ENCODE measurements at regions not wholly inside any gene's neighbourhood (a gene's known extent, or its start where the extent isn't known, plus 50 kb on each side); places are given as distances from the start of the nearest gene placed in this dataset.

DNA sequence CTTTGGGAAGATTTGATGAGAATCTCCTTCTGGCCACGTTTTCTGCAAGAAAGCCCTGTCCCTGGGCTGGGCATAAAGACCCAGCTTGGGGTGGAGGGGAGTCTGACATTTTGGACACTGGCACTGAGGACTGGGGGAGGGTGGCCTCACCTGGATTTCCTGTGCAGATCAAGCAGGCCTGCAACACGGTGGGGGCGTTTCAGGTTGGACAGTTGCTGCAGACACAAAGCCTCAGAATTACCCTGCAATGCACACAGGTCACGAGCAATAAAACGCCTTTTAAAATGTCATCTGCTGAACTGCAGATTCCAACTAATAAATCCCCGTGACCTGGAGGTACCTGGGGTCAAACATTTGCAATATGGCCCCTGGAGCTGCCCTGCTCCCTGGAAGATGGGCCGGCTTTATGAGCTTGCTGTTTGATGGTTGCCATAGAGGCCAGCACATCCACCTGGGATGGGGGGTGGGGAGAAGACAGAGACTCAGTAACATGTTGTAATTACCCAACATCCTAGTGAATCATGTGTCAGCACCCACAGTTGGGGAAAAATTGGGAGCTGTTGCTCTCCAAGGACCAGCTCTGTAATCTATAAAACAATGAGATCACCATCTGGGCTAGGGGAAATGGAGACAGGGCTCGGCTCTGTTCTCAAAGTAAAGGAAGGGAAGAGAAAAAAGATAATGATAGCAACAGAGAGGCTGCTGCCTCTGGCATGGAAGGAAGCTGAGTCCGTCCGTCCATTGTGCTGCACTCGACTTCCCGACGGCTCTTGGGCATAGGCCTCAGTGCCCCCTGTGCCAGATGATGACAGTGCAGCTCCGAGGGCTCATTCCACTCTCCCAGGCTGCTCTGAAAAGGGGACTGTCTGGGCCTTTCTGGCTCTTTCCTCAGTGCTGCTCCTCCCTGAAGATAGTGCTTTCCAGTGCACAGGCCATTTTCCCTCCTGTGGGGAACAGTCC, 340.3 kb downstream of the CYRIA start:
- Histone ChIP-seq H3K9ac (ENCODE audit: low read length) (no peak overlapping the region), H3K27me3 (ENCODE audit: control insufficient read depth in 1 of 2, insufficient read depth in 2 of 2, low read length in 2 of 2) (no peaks in the 10 kb centered on the region), H3K27ac (ENCODE audit: low read depth, low read length) (no peak overlapping the region), H3K4me3 (ENCODE audit: low read depth in 1 of 2, low read length in 2 of 2) (no peak overlapping the region), H3K9me3 (ENCODE audit: low read length) (no peaks in the 10 kb centered on the region), H3K36me3 (ENCODE audit: insufficient read depth, low read length) (no peaks in the 10 kb centered on the region), H3K4me1 (ENCODE audit: insufficient read depth, low read length) (no peaks in the 10 kb centered on the region)

- Histone ChIP-seq H3K4me3 (ENCODE audit: low read depth in 1 of 2, low read length in 2 of 2) (no peak overlapping the region), H3K9me3 (ENCODE audit: low read length) (no peaks in the 10 kb centered on the region), H3K36me3 (ENCODE audit: insufficient read depth, low read length) (no peaks in the 10 kb centered on the region), H3K27me3 (ENCODE audit: control insufficient read depth in 1 of 2, insufficient read depth in 2 of 2, low read length in 2 of 2) (no peaks in the 10 kb centered on the region), H3K4me1 (ENCODE audit: insufficient read depth, low read length) (no peaks in the 10 kb centered on the region), H3K27ac (ENCODE audit: low read depth, low read length) (no peak overlapping the region), H3K9ac (ENCODE audit: low read length) (no peak overlapping the region)
Observed at GRCh38 chr2:16324544-16324937, 341.1 kb downstream of the CYRIA start.

DNA sequence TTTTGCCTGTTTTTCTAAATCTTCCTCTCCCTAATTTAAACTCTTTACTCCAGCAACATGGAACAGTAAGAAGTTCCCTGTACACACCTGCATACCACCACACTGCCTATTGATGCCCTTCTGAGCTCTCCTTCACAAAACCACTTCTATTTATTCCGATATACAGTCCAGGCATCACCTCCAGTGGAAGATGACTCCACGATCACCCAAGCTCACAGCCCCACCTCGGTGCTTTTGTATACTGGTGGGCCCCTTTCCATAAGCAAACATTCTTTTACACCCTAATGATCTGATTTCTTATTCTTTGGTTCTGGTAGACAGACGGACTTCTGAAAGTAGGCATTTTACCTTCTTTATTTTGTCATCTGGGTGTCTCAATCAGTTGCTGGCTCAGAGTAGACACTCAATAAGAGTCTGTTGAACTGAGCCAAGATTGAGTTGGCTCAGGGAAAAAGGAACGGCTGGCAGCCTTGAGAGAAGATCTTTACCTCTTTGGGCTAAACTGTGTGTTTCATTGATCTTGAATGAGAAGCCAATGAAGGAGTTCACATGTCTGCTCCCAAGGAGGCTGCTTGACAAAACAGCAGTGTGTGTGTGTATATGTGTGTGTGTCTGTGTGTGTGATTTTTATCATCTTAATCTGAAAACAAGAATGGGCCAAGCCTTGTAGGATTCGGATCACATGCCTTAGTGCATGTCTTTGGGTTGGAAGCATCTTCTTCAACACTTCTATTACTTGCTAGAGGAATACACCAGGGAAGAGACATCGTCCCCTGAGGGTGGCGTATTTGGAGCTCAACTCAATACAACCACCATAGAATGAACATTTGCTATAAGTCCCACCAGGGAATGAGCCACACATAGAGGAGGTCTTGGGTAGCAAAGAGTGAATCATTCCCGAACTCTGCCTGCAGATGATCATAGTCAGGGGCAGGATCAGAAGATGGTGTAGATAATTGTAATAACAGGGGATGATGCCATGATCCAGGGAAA, 341.8 kb downstream of the CYRIA start:
- H3K27ac ChIP-seq (ENCODE audit: low read depth, low read length) = no peak overlapping the region
- H3K27me3 ChIP-seq (ENCODE audit: control insufficient read depth in 1 of 2, insufficient read depth in 2 of 2, low read length in 2 of 2) = no peaks in the 10 kb centered on the region
- H3K4me1 ChIP-seq (ENCODE audit: insufficient read depth, low read length) = no peaks in the 10 kb centered on the region
- H3K9ac ChIP-seq (ENCODE audit: low read length) = no peak overlapping the region
- no peaks in the 10 kb centered on the region for H3K9me3 ChIP-seq (ENCODE audit: low read length)
- H3K36me3 ChIP-seq (ENCODE audit: insufficient read depth, low read length) = no peaks in the 10 kb centered on the region
- no peak overlapping the region for H3K4me3 ChIP-seq (ENCODE audit: low read depth in 1 of 2, low read length in 2 of 2)

- H3K9ac ChIP-seq (ENCODE audit: low read length) = no peak overlapping the region
- H3K27me3 ChIP-seq (ENCODE audit: control insufficient read depth in 1 of 2, insufficient read depth in 2 of 2, low read length in 2 of 2) = no peaks in the 10 kb centered on the region
- H3K36me3 ChIP-seq (ENCODE audit: insufficient read depth, low read length) = no peaks in the 10 kb centered on the region
- no peak overlapping the region for H3K27ac ChIP-seq (ENCODE audit: low read depth, low read length)
- no peaks in the 10 kb centered on the region for H3K9me3 ChIP-seq (ENCODE audit: low read length)
- H3K4me3 ChIP-seq (ENCODE audit: low read depth in 1 of 2, low read length in 2 of 2) = no peak overlapping the region
- H3K4me1 ChIP-seq (ENCODE audit: insufficient read depth, low read length) = no peaks in the 10 kb centered on the region
Observed at GRCh38 chr2:16323126-16323520, 342.5 kb downstream of the CYRIA start.

GRCh38 chr2:16322308-16323125, 343.1 kb downstream of the CYRIA start:
- H3K4me1 ChIP-seq (ENCODE audit: insufficient read depth, low read length) = no peaks in the 10 kb centered on the region
- H3K4me3 ChIP-seq (ENCODE audit: low read depth in 1 of 2, low read length in 2 of 2) = no peak overlapping the region
- no peaks in the 10 kb centered on the region for H3K36me3 ChIP-seq (ENCODE audit: insufficient read depth, low read length)
- no peaks in the 10 kb centered on the region for H3K9me3 ChIP-seq (ENCODE audit: low read length)
- no peaks in the 10 kb centered on the region for H3K27me3 ChIP-seq (ENCODE audit: control insufficient read depth in 1 of 2, insufficient read depth in 2 of 2, low read length in 2 of 2)
- no peak overlapping the region for H3K9ac ChIP-seq (ENCODE audit: low read length)
- H3K27ac ChIP-seq (ENCODE audit: low read depth, low read length) = no peak overlapping the region

GRCh38 chr2:16321872-16322271, 343.8 kb downstream of the CYRIA start:
- no peak overlapping the region for H3K27ac ChIP-seq (ENCODE audit: low read depth, low read length)
- no peaks in the 10 kb centered on the region for H3K27me3 ChIP-seq (ENCODE audit: control insufficient read depth in 1 of 2, insufficient read depth in 2 of 2, low read length in 2 of 2)
- H3K9ac ChIP-seq (ENCODE audit: low read length) = no peak overlapping the region
- no peaks in the 10 kb centered on the region for H3K9me3 ChIP-seq (ENCODE audit: low read length)
- no peak overlapping the region for H3K4me3 ChIP-seq (ENCODE audit: low read depth in 1 of 2, low read length in 2 of 2)
- H3K4me1 ChIP-seq (ENCODE audit: insufficient read depth, low read length) = no peaks in the 10 kb centered on the region
- no peaks in the 10 kb centered on the region for H3K36me3 ChIP-seq (ENCODE audit: insufficient read depth, low read length)

- Histone ChIP-seq H3K9ac (ENCODE audit: low read length) (no peak overlapping the region), H3K4me3 (ENCODE audit: low read depth in 1 of 2, low read length in 2 of 2) (no peak overlapping the region), H3K27me3 (ENCODE audit: control insufficient read depth in 1 of 2, insufficient read depth in 2 of 2, low read length in 2 of 2) (no peaks in the 10 kb centered on the region), H3K27ac (ENCODE audit: low read depth, low read length) (no peak overlapping the region), H3K36me3 (ENCODE audit: insufficient read depth, low read length) (no peaks in the 10 kb centered on the region), H3K9me3 (ENCODE audit: low read length) (no peaks in the 10 kb centered on the region), H3K4me1 (ENCODE audit: insufficient read depth, low read length) (no peaks in the 10 kb centered on the region)
Observed at GRCh38 chr2:16321256-16321655, 344.4 kb downstream of the CYRIA start.

GRCh38 chr2:16320716-16321115, 344.9 kb downstream of the CYRIA start:
- H3K36me3 ChIP-seq (ENCODE audit: insufficient read depth, low read length) = no peaks in the 10 kb centered on the region
- no peaks in the 10 kb centered on the region for H3K27me3 ChIP-seq (ENCODE audit: control insufficient read depth in 1 of 2, insufficient read depth in 2 of 2, low read length in 2 of 2)
- no peak overlapping the region for H3K4me3 ChIP-seq (ENCODE audit: low read depth in 1 of 2, low read length in 2 of 2)
- H3K4me1 ChIP-seq (ENCODE audit: insufficient read depth, low read length) = no peaks in the 10 kb centered on the region
- H3K9ac ChIP-seq (ENCODE audit: low read length) = no peak overlapping the region
- H3K9me3 ChIP-seq (ENCODE audit: low read length) = no peaks in the 10 kb centered on the region
- no peak overlapping the region for H3K27ac ChIP-seq (ENCODE audit: low read depth, low read length)

GRCh38 chr2:16319551-16320121, 346.0 kb downstream of the CYRIA start:
- H3K9ac ChIP-seq (ENCODE audit: low read length) = no peak overlapping the region
- H3K36me3 ChIP-seq (ENCODE audit: insufficient read depth, low read length) = no peaks in the 10 kb centered on the region
- no peaks in the 10 kb centered on the region for H3K9me3 ChIP-seq (ENCODE audit: low read length)
- no peak overlapping the region for H3K4me3 ChIP-seq (ENCODE audit: low read depth in 1 of 2, low read length in 2 of 2)
- no peaks in the 10 kb centered on the region for H3K27me3 ChIP-seq (ENCODE audit: control insufficient read depth in 1 of 2, insufficient read depth in 2 of 2, low read length in 2 of 2)
- H3K4me1 ChIP-seq (ENCODE audit: insufficient read depth, low read length) = no peaks in the 10 kb centered on the region
- no peak overlapping the region for H3K27ac ChIP-seq (ENCODE audit: low read depth, low read length)

DNA sequence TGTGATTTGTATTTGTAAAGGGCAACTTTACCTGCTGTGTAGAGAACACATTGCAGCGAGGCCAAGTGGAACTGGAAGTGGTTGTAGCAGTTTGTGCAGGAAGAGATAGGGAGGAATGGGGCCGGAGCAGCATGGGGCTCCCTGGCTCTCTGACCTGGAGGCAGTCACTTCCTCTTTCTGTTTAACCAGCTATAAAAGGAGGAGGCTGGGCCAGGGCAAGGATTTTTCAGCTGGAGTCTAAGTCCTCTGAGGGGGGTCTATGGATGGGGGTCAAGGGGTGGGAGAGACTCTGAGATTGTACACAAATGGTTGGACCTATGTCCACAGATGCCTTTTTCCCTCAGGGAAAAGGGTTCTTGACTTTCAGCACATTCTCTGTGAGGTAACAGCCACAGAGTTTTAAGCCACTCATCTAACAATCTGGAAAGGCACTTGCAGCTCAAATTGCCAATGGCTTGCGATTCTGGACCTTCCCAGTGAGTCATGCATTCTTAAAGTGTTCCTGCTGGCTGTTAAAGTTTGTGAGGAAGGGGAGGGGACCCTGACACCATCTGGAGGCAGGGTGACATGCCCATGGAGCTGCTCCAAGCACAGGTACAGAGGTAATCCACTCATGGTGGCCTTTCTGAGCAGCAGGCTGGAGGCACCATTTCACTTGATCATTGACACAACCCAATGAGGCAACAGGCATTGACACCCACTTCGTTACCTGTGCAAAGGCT, 347.0 kb downstream of the CYRIA start:
- Histone ChIP-seq H3K27ac (ENCODE audit: low read depth, low read length) (no peak overlapping the region), H3K36me3 (ENCODE audit: insufficient read depth, low read length) (no peaks in the 10 kb centered on the region), H3K27me3 (ENCODE audit: control insufficient read depth in 1 of 2, insufficient read depth in 2 of 2, low read length in 2 of 2) (no peaks in the 10 kb centered on the region), H3K9ac (ENCODE audit: low read length) (no peak overlapping the region), H3K9me3 (ENCODE audit: low read length) (no peaks in the 10 kb centered on the region), H3K4me3 (ENCODE audit: low read depth in 1 of 2, low read length in 2 of 2) (no peak overlapping the region), H3K4me1 (ENCODE audit: insufficient read depth, low read length) (no peaks in the 10 kb centered on the region)
